ENCODE measurements at regions not wholly inside any gene's neighbourhood (a gene's known extent, or its start where the extent isn't known, plus 50 kb on each side); places are given as distances from the start of the nearest gene placed in this dataset.
"Not testable (repeated sequence)": the region's sequence is repeated elsewhere in the genome, so short reads cannot be mapped to it uniquely, and the experiment has no call there.

GRCh38 chr6:164344801-164345291 is 930.3 kb downstream of the QKI start:
- H3K4me3 ChIP-seq (ENCODE audit: low read depth, low read length) = no peak overlapping the region
- no peak for DNase-seq (ENCODE audit: low read depth)
- TF ChIP-seq CTCF (IDR thresholded peaks at IDR 0.05; ENCODE audit: low read depth, low read length, missing control alignments) = no peak

- H3K4me3 ChIP-seq (ENCODE audit: low read depth, low read length); DNase-seq (ENCODE audit: low read depth): not testable (repeated sequence)
Measured at GRCh38 chr6:164339442-164339841, 924.9 kb downstream of the QKI start.

GRCh38 chr6:164337925-164338397 is 923.4 kb downstream of the QKI start:
- no peak for DNase-seq (ENCODE audit: low read depth)
- no peak overlapping the region for H3K4me3 ChIP-seq (ENCODE audit: low read depth, low read length)
- no peak for TF ChIP-seq CTCF (IDR thresholded peaks at IDR 0.05; ENCODE audit: low read depth, low read length, missing control alignments)

- TF ChIP-seq CTCF (IDR thresholded peaks at IDR 0.05; ENCODE audit: low read depth, low read length, missing control alignments) = no peak
- DNase-seq (ENCODE audit: low read depth) = no peak
- H3K4me3 ChIP-seq (ENCODE audit: low read depth, low read length) = no peak overlapping the region
Measured at GRCh38 chr6:164337024-164337924, 922.8 kb downstream of the QKI start.

- H3K4me3 ChIP-seq (ENCODE audit: low read depth, low read length) = no peak overlapping the region
- DNase-seq (ENCODE audit: low read depth) = no peak
- TF ChIP-seq CTCF (IDR thresholded peaks at IDR 0.05; ENCODE audit: low read depth, low read length, missing control alignments) = no peak
Measured at GRCh38 chr6:164336455-164336854, 921.9 kb downstream of the QKI start.

GRCh38 chr6:164331026-164331425 is 916.5 kb downstream of the QKI start:
- no peak for DNase-seq (ENCODE audit: low read depth)
- H3K4me3 ChIP-seq (ENCODE audit: low read depth, low read length) = no peak overlapping the region
- no peak for TF ChIP-seq CTCF (IDR thresholded peaks at IDR 0.05; ENCODE audit: low read depth, low read length, missing control alignments)

GRCh38 chr6:164325168-164325567 is 910.6 kb downstream of the QKI start:
- no peak for DNase-seq (ENCODE audit: low read depth)
- no peak for TF ChIP-seq CTCF (IDR thresholded peaks at IDR 0.05; ENCODE audit: low read depth, low read length, missing control alignments)
- no peak overlapping the region for H3K4me3 ChIP-seq (ENCODE audit: low read depth, low read length)

All from GM12864 (cell line).